Neuronal stem cell (in vitro differentiated cells): ENCODE measurements at regions not wholly inside any gene's neighbourhood (a gene's known extent, or its start where the extent isn't known, plus 50 kb on each side); places are given as distances from the start of the nearest gene placed in this dataset.

Experiments used
- DNase-seq: peaks from one replicate; pipeline ENCODE4 v3.0.0-alpha.2; 2013; ENCODE audit warnings: low spot score
- H2AFZ ChIP-seq: one replicate; pipeline ENCODE4 v1.6.1; 2013; ENCODE audit warnings: mild to moderate bottlenecking, low read length, inconsistent platforms
- H2AK5ac ChIP-seq: 2 replicates; pipeline ENCODE4 v1.6.1; 2013; ENCODE audit warnings: low read depth, mild to moderate bottlenecking, inconsistent platforms, low read length, moderate library complexity, mixed read lengths
- H2BK120ac ChIP-seq: 2 replicates; pipeline ENCODE4 v1.6.1; 2013; ENCODE audit warnings: low read depth, mild to moderate bottlenecking, inconsistent platforms, low read length, moderate library complexity, mixed read lengths
- H2BK12ac ChIP-seq: one replicate; pipeline ENCODE4 v1.6.1; 2013; ENCODE audit warnings: low read length, inconsistent platforms
- H2BK15ac ChIP-seq: 2 replicates; pipeline ENCODE4 v1.6.1; 2013; ENCODE audit warnings: mild to moderate bottlenecking, low read length, inconsistent platforms, mixed read lengths
- H2BK5ac ChIP-seq: one replicate; pipeline ENCODE4 v1.6.1; 2013; ENCODE audit warnings: inconsistent platforms, mild to moderate bottlenecking, low read length, moderate library complexity
- H3K14ac ChIP-seq: one replicate; pipeline ENCODE4 v1.6.1; 2013; ENCODE audit warnings: low read length, inconsistent platforms
- H3K18ac ChIP-seq: 2 replicates; pipeline ENCODE4 v1.6.1; 2013; ENCODE audit warnings: low read length, inconsistent platforms
- H3K23ac ChIP-seq: 2 replicates; pipeline ENCODE4 v1.6.1; 2013; ENCODE audit warnings: low read depth, mild to moderate bottlenecking, mixed read lengths, low read length, inconsistent platforms; ENCODE audit not compliant: poor library complexity
- H3K27ac ChIP-seq: replicated peaks from 3 replicates; pipeline ENCODE4 v1.5.1; 2013; ENCODE audit warnings: low read length, inconsistent platforms
- H3K27me3 ChIP-seq, 3 experiments: 2 replicates each; pipeline ENCODE4 v1.6.1; 2013; ENCODE audit warnings: low read length in 3 of 3, mild to moderate bottlenecking in 2 of 3, inconsistent platforms in 1 of 3, low read depth in 1 of 3, mixed read lengths in 1 of 3, moderate library complexity in 1 of 3; ENCODE audit not compliant: control insufficient read depth in 3 of 3, insufficient read depth in 3 of 3
- H3K36me3 ChIP-seq, 2 donors: replicated peaks in 1 of 2; 2 replicates each; pipeline ENCODE4 v1.6.1; 2013; ENCODE audit warnings: low read length in 2 of 2; ENCODE audit not compliant: control insufficient read depth in 2 of 2, insufficient read depth in 2 of 2
- H3K4ac ChIP-seq: 2 replicates; pipeline ENCODE4 v1.6.1; 2013; ENCODE audit warnings: inconsistent platforms, mild to moderate bottlenecking, low read length, moderate library complexity
- H3K4me1 ChIP-seq, 2 donors: 1 replicate in 1 of 2; 2 replicates in 1 of 2; pipeline ENCODE4 v1.6.1; 2013; ENCODE audit warnings: low read length in 2 of 2, low read depth in 1 of 2; ENCODE audit not compliant: control insufficient read depth in 2 of 2, insufficient read depth in 1 of 2
- H3K4me2 ChIP-seq: one replicate; pipeline ENCODE4 v1.6.1; 2013; ENCODE audit warnings: mild to moderate bottlenecking, low read length, inconsistent platforms; ENCODE audit not compliant: insufficient read depth, poor library complexity, severe bottlenecking
- H3K4me3 ChIP-seq, 2 donors: 2 replicates each; pipeline ENCODE4 v1.5.1; 2013; ENCODE audit warnings: low read length in 2 of 2, mild to moderate bottlenecking in 2 of 2, inconsistent platforms in 1 of 2, moderate library complexity in 1 of 2
- H3K79me1 ChIP-seq: one replicate; pipeline ENCODE4 v1.6.1; 2013; ENCODE audit warnings: low read depth, mild to moderate bottlenecking, inconsistent platforms, low read length, moderate library complexity
- H3K9ac ChIP-seq: one replicate; pipeline ENCODE4 v1.6.1; 2013; ENCODE audit warnings: mild to moderate bottlenecking, low read depth, low read length, inconsistent platforms; ENCODE audit not compliant: poor library complexity
- H3K9me3 ChIP-seq, 2 donors: replicated peaks in 1 of 2; 2 replicates each; pipeline versions ENCODE3 to v1.6.1; 2013; ENCODE audit warnings: low read length in 2 of 2, mild to moderate bottlenecking in 2 of 2, inconsistent platforms in 1 of 2, low read depth in 1 of 2, mixed read lengths in 1 of 2, moderate library complexity in 1 of 2; ENCODE audit not compliant: control insufficient read depth in 2 of 2, insufficient read depth in 1 of 2
- H4K8ac ChIP-seq: one replicate; pipeline ENCODE4 v1.6.1; 2013; ENCODE audit warnings: low read depth, mild to moderate bottlenecking, inconsistent platforms, low read length, moderate library complexity
- H4K91ac ChIP-seq: one replicate; pipeline ENCODE4 v1.6.1; 2013; ENCODE audit warnings: low read length, low read depth, mild to moderate bottlenecking, inconsistent platforms; ENCODE audit not compliant: poor library complexity
- WGBS, 2 donors: extraction: QIAGEN DNeasy Blood & Tissue Kit; methylation state at CpG; one replicate each; pipeline ENCODE4 v1.1.7; 2013; ENCODE audit warnings: missing lambda C conversion rate in 2 of 2, mixed read lengths in 1 of 2; ENCODE audit not compliant: insufficient read length in 2 of 2, insufficient replicate concordance in 1 of 2; ENCODE audit errors: extremely low coverage in 2 of 2; 5-methylcytosine and 5-hydroxymethylcytosine counted together

DNA sequence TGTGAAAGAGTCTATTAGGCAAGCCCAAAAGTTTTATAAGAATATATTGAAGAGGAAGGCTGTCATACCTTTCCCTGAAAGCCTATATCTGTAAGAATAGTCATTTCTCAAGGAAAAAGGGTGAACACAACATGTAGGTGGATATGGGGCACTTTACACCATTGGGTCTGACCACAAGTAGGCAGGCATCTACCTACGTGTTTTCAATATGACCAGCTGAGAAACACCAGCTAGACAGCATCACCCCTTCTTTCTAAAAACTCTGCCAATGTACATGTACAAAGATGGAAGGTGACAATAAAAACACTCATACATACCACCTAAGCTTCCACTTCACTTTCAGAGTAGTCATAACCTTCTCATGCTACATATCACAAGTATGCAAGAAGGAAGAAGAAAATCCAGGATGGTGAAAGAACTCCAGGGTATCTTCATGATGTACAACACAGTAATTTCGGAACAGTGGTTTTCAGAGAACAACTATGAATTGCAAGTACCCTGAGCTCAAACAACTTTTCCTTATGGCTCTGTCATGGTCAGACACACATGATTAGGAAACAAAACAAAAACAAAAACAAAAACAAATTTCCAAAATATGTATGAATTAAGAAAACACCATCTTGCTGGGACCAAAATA is 98.5 kb upstream of the ADGRL2 start:
- H3K23ac ChIP-seq: no peak overlapping the region
- no peak overlapping the region for H2AK5ac ChIP-seq
- no peak for DNase-seq
- H3K9me3 ChIP-seq: no peaks in the 10 kb centered on the region
- no peak overlapping the region for H3K9ac ChIP-seq
- H4K8ac ChIP-seq: no peak overlapping the region
- H2BK120ac ChIP-seq: no peak overlapping the region
- no peak overlapping the region for H4K91ac ChIP-seq
- no peak overlapping the region for H2AFZ ChIP-seq
- no peak overlapping the region for H3K4ac ChIP-seq
- H3K14ac ChIP-seq: no peak overlapping the region
- no peak overlapping the region for H2BK15ac ChIP-seq
- no peak overlapping the region for H3K4me2 ChIP-seq
- no peak overlapping the region for H2BK12ac ChIP-seq
- no peak overlapping the region for H3K4me3 ChIP-seq
- no peak overlapping the region for H3K27ac ChIP-seq
- no peaks in the 10 kb centered on the region for H3K36me3 ChIP-seq
- H3K18ac ChIP-seq: no peak overlapping the region
- H3K4me1 ChIP-seq: peaks cover 0 to 4% of the 10 kb centered on the region in 2 donors
- no peak overlapping the region for H2BK5ac ChIP-seq
- no peaks in the 10 kb centered on the region for H3K27me3 ChIP-seq
- H3K79me1 ChIP-seq: no peaks in the 10 kb centered on the region
- WGBS, 2 donors: no CpG with 5 or more reads among the region's 2 CpGs

DNA sequence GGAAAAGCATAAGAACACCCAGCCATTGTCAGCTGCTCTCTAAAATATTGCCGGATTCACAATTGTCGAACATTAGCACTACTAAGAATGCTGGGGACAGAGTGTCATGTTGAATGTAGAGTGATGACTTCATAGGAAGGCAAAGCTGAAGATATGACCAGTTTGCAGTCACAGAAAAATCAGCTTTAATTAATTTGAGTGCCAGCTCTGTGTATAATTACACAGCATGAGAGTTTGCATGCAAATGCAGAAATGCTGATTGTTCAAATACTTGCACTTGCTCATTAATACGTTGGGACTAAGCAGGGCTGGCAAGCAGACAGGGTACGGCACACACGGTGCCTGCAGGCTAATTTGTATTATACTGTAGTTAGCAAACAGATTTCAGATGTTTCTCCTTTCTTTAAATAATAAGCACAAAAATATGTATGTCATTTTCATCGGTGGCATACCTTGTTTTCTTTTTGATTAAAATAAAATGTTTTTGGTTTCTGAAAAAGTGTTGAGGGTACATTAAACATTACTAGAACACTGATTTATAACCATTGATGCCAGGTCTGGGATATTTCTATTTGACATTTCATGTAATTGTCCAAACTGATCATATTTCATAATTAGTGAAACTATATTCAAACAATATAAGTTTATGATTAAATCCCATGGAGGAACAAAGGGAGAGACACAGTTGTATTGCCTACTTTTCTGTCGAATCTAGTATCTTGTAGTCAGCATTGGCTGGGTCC is 99.8 kb upstream of the ADGRL2 start:
- no peaks in the 10 kb centered on the region for H3K27me3 ChIP-seq
- no peak overlapping the region for H2BK5ac ChIP-seq
- no peak overlapping the region for H3K4me3 ChIP-seq
- no peak overlapping the region for H3K23ac ChIP-seq
- DNase-seq: no peak
- H4K8ac ChIP-seq: no peak overlapping the region
- H3K4me2 ChIP-seq: no peak overlapping the region
- H3K4ac ChIP-seq: no peak overlapping the region
- H3K4me1 ChIP-seq: peaks cover 0 to 4% of the 10 kb centered on the region in 2 donors
- H2BK15ac ChIP-seq: no peak overlapping the region
- no peak overlapping the region for H3K18ac ChIP-seq
- H3K27ac ChIP-seq: no peak overlapping the region
- H3K79me1 ChIP-seq: no peaks in the 10 kb centered on the region
- no peak overlapping the region for H2BK12ac ChIP-seq
- no peaks in the 10 kb centered on the region for H3K9me3 ChIP-seq
- no peak overlapping the region for H2AFZ ChIP-seq
- WGBS, 2 donors: no CpG with 5 or more reads among the region's 7 CpGs
- no peak overlapping the region for H4K91ac ChIP-seq
- no peak overlapping the region for H3K14ac ChIP-seq
- no peak overlapping the region for H2BK120ac ChIP-seq
- no peak overlapping the region for H3K9ac ChIP-seq
- H2AK5ac ChIP-seq: no peak overlapping the region
- H3K36me3 ChIP-seq: no peaks in the 10 kb centered on the region

- no peak overlapping the region for H3K9ac ChIP-seq
- H3K4me1 ChIP-seq: peaks cover 0 to 4% of the 10 kb centered on the region in 2 donors
- WGBS, 2 donors: no CpG with 5 or more reads among the region's 4 CpGs
- no peak overlapping the region for H2BK15ac ChIP-seq
- H2BK12ac ChIP-seq: no peak overlapping the region
- no peak overlapping the region for H2BK5ac ChIP-seq
- no peak overlapping the region for H4K8ac ChIP-seq
- no peaks in the 10 kb centered on the region for H3K9me3 ChIP-seq
- no peak overlapping the region for H3K23ac ChIP-seq
- H3K14ac ChIP-seq: no peak overlapping the region
- no peaks in the 10 kb centered on the region for H3K36me3 ChIP-seq
- no peak overlapping the region for H3K4ac ChIP-seq
- no peak overlapping the region for H3K4me3 ChIP-seq
- no peak overlapping the region for H2AK5ac ChIP-seq
- no peak overlapping the region for H2AFZ ChIP-seq
- H3K79me1 ChIP-seq: no peaks in the 10 kb centered on the region
- H4K91ac ChIP-seq: no peak overlapping the region
- no peak overlapping the region for H2BK120ac ChIP-seq
- H3K27me3 ChIP-seq: no peaks in the 10 kb centered on the region
- DNase-seq: no peak
- H3K4me2 ChIP-seq: no peak overlapping the region
- no peak overlapping the region for H3K18ac ChIP-seq
- H3K27ac ChIP-seq: no peak overlapping the region
These were observed 101.5 kb upstream of the ADGRL2 start for GRCh38 chr1:81699234-81699633.

GRCh38 chr1:81695741-81696140 is 105.0 kb upstream of the ADGRL2 start:
- Histone ChIP-seq H4K91ac (no peak overlapping the region), H2BK120ac (no peak overlapping the region), H3K4me2 (no peak overlapping the region), H2BK12ac (no peak overlapping the region), H3K79me1 (no peaks in the 10 kb centered on the region), H2AK5ac (no peak overlapping the region), H3K27me3 (no peaks in the 10 kb centered on the region), H2AFZ (no peak overlapping the region), H3K4me1 (peaks cover 0 to 4% of the 10 kb centered on the region in 2 donors), H3K4ac (no peak overlapping the region), H3K36me3 (no peaks in the 10 kb centered on the region), H3K23ac (no peak overlapping the region), H2BK5ac (no peak overlapping the region), H3K18ac (no peak overlapping the region), H3K9me3 (no peaks in the 10 kb centered on the region), H3K4me3 (no peak overlapping the region), H2BK15ac (no peak overlapping the region), H3K9ac (no peak overlapping the region), H3K27ac (no peak overlapping the region), H4K8ac (no peak overlapping the region), H3K14ac (no peak overlapping the region)
- DNase-seq: no peak
- no CpG with 5 or more reads among the region's 3 CpGs for WGBS, 2 donors
